ENCODE measurements at regions not wholly inside any gene's neighbourhood (a gene's known extent, or its start where the extent isn't known, plus 50 kb on each side); places are given as distances from the start of the nearest gene placed in this dataset.

DNA sequence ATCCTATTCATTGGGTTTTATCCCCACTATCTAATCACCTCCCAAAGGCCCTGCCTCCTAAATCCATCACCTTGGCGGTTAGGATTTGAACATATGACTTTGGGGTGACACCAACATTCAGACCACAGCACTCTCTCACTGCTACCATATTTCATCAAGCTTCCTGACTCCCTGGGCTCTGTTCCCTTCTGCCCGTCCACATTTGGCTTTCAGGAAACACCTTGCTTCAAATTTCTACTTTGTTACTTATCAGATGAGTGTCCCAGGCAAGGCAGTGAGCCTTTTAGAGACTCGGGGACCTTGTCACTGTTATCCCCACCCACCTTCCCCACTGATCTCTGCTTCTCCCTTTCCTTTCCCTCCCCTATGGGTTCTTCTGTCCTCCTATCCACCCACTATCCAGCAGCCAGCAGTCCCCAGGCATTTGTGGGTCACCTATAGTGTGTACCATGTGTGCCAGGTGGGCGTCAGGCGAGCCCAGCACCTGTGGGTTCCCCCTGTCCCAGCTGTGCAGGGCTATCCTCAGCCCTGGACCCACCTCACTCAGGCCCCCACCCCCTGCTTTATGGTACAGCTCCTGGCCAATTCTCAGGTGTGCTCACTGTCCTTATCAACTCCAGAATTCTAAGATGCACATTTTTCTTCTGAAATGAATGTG lies 230.9 kb downstream of the LOXHD1 start:
- H4K20me1 ChIP-seq (ENCODE audit: insufficient read depth): no peaks in the 10 kb centered on the region
- no peaks in the 10 kb centered on the region for H3K79me2 ChIP-seq (ENCODE audit: insufficient read depth, low read length)
- no peak overlapping the region for H3K27ac ChIP-seq (ENCODE audit: low read depth, low read length)
- intact Hi-C loops (cut with micrococcal nuclease): no loop called here
- no peak overlapping the region for H3K4me2 ChIP-seq (ENCODE audit: low read length)
- RAD21 ChIA-PET (ENCODE audit: low non-redundant PET in 1 of 2, low total read pairs in 2 of 2, uncharacterized antibody in 2 of 2, unreplicated experiment in 2 of 2): no interaction called here
- no peak overlapping the region for H3K9ac ChIP-seq (ENCODE audit: low read length)
- H3K27me3 ChIP-seq (ENCODE audit: insufficient read depth, low read length): no peaks in the 10 kb centered on the region
- no peak overlapping the region for H2AFZ ChIP-seq (ENCODE audit: low read depth, low read length, poor library complexity, severe bottlenecking)
- POLR2A ChIA-PET: no interaction called here
- no peak for ATAC-seq
- no TSS peak for BruUV-seq (replicated peaks)
- CTCF ChIA-PET: no interaction called here
- no peaks in the 10 kb centered on the region for H3K36me3 ChIP-seq (ENCODE audit: control insufficient read depth in 1 of 2, insufficient read depth in 2 of 2, low read length in 2 of 2)
- H3K9me3 ChIP-seq (ENCODE audit: control insufficient read depth in 1 of 2, insufficient read depth in 1 of 2, low read depth in 1 of 2, low read length in 2 of 2): no peaks in the 10 kb centered on the region
- no peaks in the 10 kb centered on the region for H3K9me2 ChIP-seq (ENCODE audit: insufficient read depth)
- DNase-seq (ENCODE audit: low read depth, low spot score): no peak
- TF ChIP-seq ZNF274 (IDR thresholded peaks at IDR 0.05; ENCODE audit: low read depth, low read length) (no peak), TCF7L2 (IDR thresholded peaks at IDR 0.05; ENCODE audit: borderline replicate concordance, extremely low read depth, insufficient read depth, insufficient read length) (no peak), SIN3A (IDR thresholded peaks at IDR 0.05; ENCODE audit: low read depth) (no peak), REST (IDR thresholded peaks at IDR 0.05; ENCODE audit: low read depth) (no peak), CBX3 (IDR thresholded peaks at IDR 0.05; ENCODE audit: low read depth) (no peak), POLR2AphosphoS5 (IDR thresholded peaks at IDR 0.05; ENCODE audit: low read depth, low read length) (no peak), EZH2 (IDR thresholded peaks at IDR 0.05) (no peak), SP1 (IDR thresholded peaks at IDR 0.05; ENCODE audit: low read depth) (no peak)
- TF ChIP-seq, protein P1, sequence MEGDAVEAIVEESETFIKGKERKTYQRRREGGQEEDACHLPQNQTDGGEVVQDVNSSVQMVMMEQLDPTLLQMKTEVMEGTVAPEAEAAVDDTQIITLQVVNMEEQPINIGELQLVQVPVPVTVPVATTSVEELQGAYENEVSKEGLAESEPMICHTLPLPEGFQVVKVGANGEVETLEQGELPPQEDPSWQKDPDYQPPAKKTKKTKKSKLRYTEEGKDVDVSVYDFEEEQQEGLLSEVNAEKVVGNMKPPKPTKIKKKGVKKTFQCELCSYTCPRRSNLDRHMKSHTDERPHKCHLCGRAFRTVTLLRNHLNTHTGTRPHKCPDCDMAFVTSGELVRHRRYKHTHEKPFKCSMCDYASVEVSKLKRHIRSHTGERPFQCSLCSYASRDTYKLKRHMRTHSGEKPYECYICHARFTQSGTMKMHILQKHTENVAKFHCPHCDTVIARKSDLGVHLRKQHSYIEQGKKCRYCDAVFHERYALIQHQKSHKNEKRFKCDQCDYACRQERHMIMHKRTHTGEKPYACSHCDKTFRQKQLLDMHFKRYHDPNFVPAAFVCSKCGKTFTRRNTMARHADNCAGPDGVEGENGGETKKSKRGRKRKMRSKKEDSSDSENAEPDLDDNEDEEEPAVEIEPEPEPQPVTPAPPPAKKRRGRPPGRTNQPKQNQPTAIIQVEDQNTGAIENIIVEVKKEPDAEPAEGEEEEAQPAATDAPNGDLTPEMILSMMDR (IDR thresholded peaks at IDR 0.05 in 2 of 3, conservative IDR thresholded peaks at IDR 0.05 in 1 of 3; ENCODE audit: borderline replicate concordance in 1 of 3, insufficient read depth in 1 of 3, low read depth in 2 of 3, low read length in 2 of 3): no peak
- TF ChIP-seq, protein P2, sequence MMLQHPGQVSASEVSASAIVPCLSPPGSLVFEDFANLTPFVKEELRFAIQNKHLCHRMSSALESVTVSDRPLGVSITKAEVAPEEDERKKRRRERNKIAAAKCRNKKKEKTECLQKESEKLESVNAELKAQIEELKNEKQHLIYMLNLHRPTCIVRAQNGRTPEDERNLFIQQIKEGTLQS (IDR thresholded peaks at IDR 0.05): no peak
- H3K4me1 ChIP-seq (ENCODE audit: control insufficient read depth in 1 of 2, insufficient read depth in 2 of 2, low read length in 2 of 2): peaks cover 10 to 11% of the 10 kb centered on the region in 2 experiments
- no peak overlapping the region for H3K4me3 ChIP-seq (replicated peaks in 1 of 2; ENCODE audit: low read depth in 1 of 2, low read length in 2 of 2)

Data from HCT116 (cell line).